HepG2 (cell line): ENCODE measurements at regions not wholly inside any gene's neighbourhood (a gene's known extent, or its start where the extent isn't known, plus 50 kb on each side); places are given as distances from the start of the nearest gene placed in this dataset.

Experiments
- ATAC-seq: fragments of 200-7000 bp; cut with Tn5 transposase; 3 replicates; pipeline ENCODE4 v1.9.1; 2020; ENCODE audit warnings: mild to moderate bottlenecking, moderate library complexity
- BruUV-seq: library from RNA; stranded (reverse); fragments of 400-500 nt; replicated peaks from 2 replicates; lab custom pipeline; 2021; lab: Mats Ljungman, UMichigan
- CTCF ChIA-PET: fragments of 300-600 bp; formaldehyde crosslinking; extraction: SDS; loops from one replicate; lab custom pipeline; 2021; ENCODE audit warnings: low total read pairs, inconsistent platforms, low intra/inter-chr PET ratio; lab: Yijun Ruan, JAX
- POLR2A ChIA-PET: fragments of 350-600 bp; sonication (Branson Sonifier 250); formaldehyde crosslinking; loops from one replicate; lab custom pipeline; 2020; ENCODE audit warnings: antibody characterized with exemption, inconsistent platforms; lab: Yijun Ruan, JAX
- DNase-seq: peaks from one replicate; pipeline ENCODE4 v3.0.0-alpha.2; 2015; ENCODE audit warnings: low spot score
- FAIRE-seq: peaks from 3 replicates; lab custom pipeline; 2011; peaks lifted over from hg19 to GRCh38; lab: Jason Lieb, UNC
- H2AFZ ChIP-seq: one replicate; pipeline ENCODE4 v1.6.1; 2011; ENCODE audit warnings: low read length, inconsistent platforms
- H3K27ac ChIP-seq: fragments of 300-600 bp; 3 replicates; pipeline ENCODE4 v1.8.0; 2011; ENCODE audit warnings: mixed run types, mild to moderate bottlenecking, mixed read lengths, low read length, inconsistent platforms; ENCODE audit not compliant: insufficient read depth; ENCODE audit errors: extremely low read length
- H3K27me3 ChIP-seq, 2 experiments: fragments of 200-600 bp in 1 of 2; 2 replicates in 1 of 2; 3 replicates in 1 of 2; pipeline versions ENCODE4 v1.6.0 to v1.8.0; 2011; ENCODE audit warnings: low read length in 2 of 2, mild to moderate bottlenecking in 2 of 2, moderate library complexity in 2 of 2, inconsistent platforms in 1 of 2; ENCODE audit not compliant: insufficient read depth in 2 of 2, control insufficient read depth in 1 of 2
- H3K36me3 ChIP-seq, 2 experiments: fragments of 200-600 bp in 1 of 2; replicated peaks in 1 of 2; 2 replicates in 1 of 2; 3 replicates in 1 of 2; pipeline versions ENCODE4 v1.5.1 to v1.8.0; 2011; ENCODE audit warnings: low read length in 2 of 2, inconsistent platforms in 1 of 2; ENCODE audit not compliant: insufficient read depth in 2 of 2, control insufficient read depth in 1 of 2
- H3K4me1 ChIP-seq: 2 replicates; pipeline ENCODE4 v1.5.1; 2012; ENCODE audit warnings: low read length, inconsistent platforms; ENCODE audit not compliant: insufficient read depth
- H3K4me2 ChIP-seq: 2 replicates; pipeline ENCODE4 v1.6.0; 2011; ENCODE audit warnings: low read depth, low read length, inconsistent platforms
- H3K4me3 ChIP-seq, 3 experiments: fragments of 200-600 bp in 1 of 3; sonication (generic), shearing (Covaris generic) in 1 of 3; replicated peaks in 1 of 3; 2 replicates each; pipeline ENCODE4 v1.5.1; 2011 to 2016; ENCODE audit warnings: low read length in 3 of 3, inconsistent platforms in 2 of 3, low read depth in 2 of 3, mild to moderate bottlenecking in 2 of 3, control low read depth in 1 of 3, mixed read lengths in 1 of 3; ENCODE audit not compliant: insufficient read depth in 1 of 3
- H3K79me2 ChIP-seq: one replicate; pipeline ENCODE4 v1.6.1; 2011; ENCODE audit warnings: low read length, inconsistent platforms; ENCODE audit not compliant: insufficient read depth
- H3K9ac ChIP-seq: 2 replicates; pipeline ENCODE4 v1.6.0; 2011; ENCODE audit warnings: mild to moderate bottlenecking, low read depth, low read length, inconsistent platforms; ENCODE audit not compliant: insufficient read depth
- H3K9me3 ChIP-seq: 2 replicates; pipeline ENCODE4 v1.5.1; 2012; ENCODE audit warnings: mild to moderate bottlenecking, low read length
- H4K20me1 ChIP-seq: 2 replicates; pipeline ENCODE4 v1.6.0; 2011; ENCODE audit warnings: inconsistent platforms, mild to moderate bottlenecking, low read length, moderate library complexity; ENCODE audit not compliant: insufficient read depth
- ATF7 ChIP-seq, 2 experiments: fragments of 450-650 bp in 1 of 2; sonication (generic) in 1 of 2; formaldehyde crosslinking in 1 of 2; IDR thresholded peaks; 2 replicates each; pipeline versions ENCODE4 v1.4.0 to v1.6.1; 2016 to 2020; ENCODE audit warnings: antibody characterized with exemption in 1 of 2, mild to moderate bottlenecking in 1 of 2, missing genetic modification reagents in 1 of 2
- HNF4A ChIP-seq: sonication (generic); formaldehyde crosslinking; IDR thresholded peaks from 2 replicates; pipeline ENCODE4 v1.4.0; 2020; ENCODE audit warnings: missing genetic modification reagents
- MAFF ChIP-seq: IDR thresholded peaks from 2 replicates; pipeline ENCODE4 v1.6.1; 2011; ENCODE audit warnings: low read depth, low read length, improper control_type of control experiment
- MAFK ChIP-seq, 2 experiments: IDR thresholded peaks in 1 of 2; conservative IDR thresholded peaks in 1 of 2; 2 replicates each; pipeline ENCODE4 v1.6.1; 2011; ENCODE audit warnings: improper control_type of control experiment in 2 of 2, low read length in 2 of 2
- MYNN ChIP-seq: sonication (generic); formaldehyde crosslinking; IDR thresholded peaks from 2 replicates; pipeline ENCODE4 v1.4.0; 2020; ENCODE audit warnings: mild to moderate bottlenecking, low read depth, missing genetic modification reagents
- NONO ChIP-seq, 2 experiments: fragments of 450-650 bp in 1 of 2; sonication (generic) in 1 of 2; formaldehyde crosslinking in 1 of 2; IDR thresholded peaks in 1 of 2; conservative IDR thresholded peaks in 1 of 2; 2 replicates each; pipeline versions ENCODE4 v1.6.1 to v1.8.0; 2017 to 2022; ENCODE audit warnings: mild to moderate bottlenecking in 1 of 2, missing genetic modification reagents in 1 of 2, moderate library complexity in 1 of 2
- SCMH1 ChIP-seq: sonication (generic); formaldehyde crosslinking; IDR thresholded peaks from 2 replicates; pipeline ENCODE4 v1.9.0; 2021; ENCODE audit warnings: missing genetic modification reagents, mild to moderate bottlenecking, borderline replicate concordance
- TBX2 ChIP-seq: sonication (generic); formaldehyde crosslinking; IDR thresholded peaks from 2 replicates; pipeline ENCODE4 v1.5.0; 2020; ENCODE audit warnings: missing genetic modification reagents, mild to moderate bottlenecking, borderline replicate concordance
- ZBTB3 ChIP-seq: sonication (generic); formaldehyde crosslinking; IDR thresholded peaks from 2 replicates; pipeline ENCODE4 v1.4.0; 2020; ENCODE audit warnings: low read depth, mild to moderate bottlenecking, moderate library complexity, missing genetic modification reagents, borderline replicate concordance
- ZFP82 ChIP-seq: sonication (generic); formaldehyde crosslinking; IDR thresholded peaks from 2 replicates; pipeline ENCODE4 v1.5.1; 2020; ENCODE audit warnings: mild to moderate bottlenecking, missing genetic modification reagents, borderline replicate concordance
- ZNF670 ChIP-seq: sonication (generic); formaldehyde crosslinking; IDR thresholded peaks from 2 replicates; pipeline ENCODE4 v1.8.0; 2022; ENCODE audit warnings: mild to moderate bottlenecking, missing genetic modification reagents, borderline replicate concordance
- WGBS: methylation state at CpG from one replicate; pipeline ENCODE4 v1.1.6; 2017; ENCODE audit warnings: low lambda C conversion rate; 5-methylcytosine and 5-hydroxymethylcytosine counted together
- in situ Hi-C: cut with HindIII; loops from 2 replicates; pipeline ENCODE4 v1.10.0; 2017; ENCODE audit warnings: low pct_unique_long_range_greater_than_20kb; ENCODE audit not compliant: extremely low pct_ligation_motif_present
- intact Hi-C: fragments of 100-400 bp; cut with micrococcal nuclease; formaldehyde crosslinking; loops from one replicate; pipeline ENCODE4 v1.10.0; 2022; ENCODE audit not compliant: unreplicated experiment
- TF ChIP-seq, protein P1 (sequence below): sonication (generic); formaldehyde crosslinking; IDR thresholded peaks from 2 replicates; pipeline ENCODE4 v1.8.1; 2023; ENCODE audit warnings: mild to moderate bottlenecking, missing genetic modification reagents
- TF ChIP-seq, protein P2 (sequence below): sonication (generic); IDR thresholded peaks from 2 replicates; pipeline ENCODE4 v1.6.1; 2016; ENCODE audit warnings: low read depth, borderline replicate concordance
- TF ChIP-seq, protein P3 (sequence below): sonication (generic); formaldehyde crosslinking; IDR thresholded peaks from 2 replicates; pipeline ENCODE4 v1.4.0; 2020; ENCODE audit warnings: missing genetic modification reagents

DNA sequence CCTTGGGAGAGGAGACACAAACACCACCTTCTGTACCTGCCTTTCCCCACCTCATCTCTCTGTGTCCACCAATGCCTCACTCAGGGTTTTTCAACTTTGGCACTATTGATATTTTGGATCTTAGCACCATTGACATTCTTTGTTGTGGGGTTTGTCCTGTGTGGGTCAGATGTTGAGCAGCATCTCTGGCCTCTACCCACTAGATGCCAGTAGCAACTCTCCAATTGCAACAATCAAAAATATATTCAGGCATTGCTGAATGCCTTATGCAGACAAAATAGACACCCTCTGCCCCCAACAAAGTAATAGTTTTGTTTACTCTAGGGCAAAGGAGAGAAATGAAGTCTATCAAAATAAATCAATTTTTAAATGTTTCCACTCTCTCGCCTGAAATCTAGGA lies 1384.3 kb upstream of the NXPH2 start:
- Histone ChIP-seq H3K9ac (no peak overlapping the region), H3K4me2 (no peak overlapping the region), H4K20me1 (no peaks in the 10 kb centered on the region), H3K27ac (no peak overlapping the region)
- 0% methylated on average over 1 of the region's 1 CpG for WGBS
- no peak for FAIRE-seq
- POLR2A ChIA-PET = no interaction called here
- no peak for ATAC-seq
- CTCF ChIA-PET = no interaction called here
- DNase-seq = no peak
- TF ChIP-seq HNF4A (CRISPR knock-in tag) (no peak), ZNF670 (CRISPR knock-in tag) (no peak), MYNN (no peak), ATF7 (IDR thresholded peaks at IDR 0.05) (no peak), ATF7 (CRISPR knock-in tag; IDR thresholded peaks at IDR 0.05) (no peak)
- TF ChIP-seq, protein P1, sequence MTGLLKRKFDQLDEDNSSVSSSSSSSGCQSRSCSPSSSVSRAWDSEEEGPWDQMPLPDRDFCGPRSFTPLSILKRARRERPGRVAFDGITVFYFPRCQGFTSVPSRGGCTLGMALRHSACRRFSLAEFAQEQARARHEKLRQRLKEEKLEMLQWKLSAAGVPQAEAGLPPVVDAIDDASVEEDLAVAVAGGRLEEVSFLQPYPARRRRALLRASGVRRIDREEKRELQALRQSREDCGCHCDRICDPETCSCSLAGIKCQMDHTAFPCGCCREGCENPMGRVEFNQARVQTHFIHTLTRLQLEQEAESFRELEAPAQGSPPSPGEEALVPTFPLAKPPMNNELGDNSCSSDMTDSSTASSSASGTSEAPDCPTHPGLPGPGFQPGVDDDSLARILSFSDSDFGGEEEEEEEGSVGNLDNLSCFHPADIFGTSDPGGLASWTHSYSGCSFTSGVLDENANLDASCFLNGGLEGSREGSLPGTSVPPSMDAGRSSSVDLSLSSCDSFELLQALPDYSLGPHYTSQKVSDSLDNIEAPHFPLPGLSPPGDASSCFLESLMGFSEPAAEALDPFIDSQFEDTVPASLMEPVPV (CRISPR knock-in tag) = no peak
- TF ChIP-seq, all 625 proteins: peak for 0
- Histone ChIP-seq H3K4me3 (no peak overlapping the region), H3K79me2 (no peaks in the 10 kb centered on the region), H3K27me3 (no peaks in the 10 kb centered on the region), H3K4me1 (no peaks in the 10 kb centered on the region), H2AFZ (no peak overlapping the region), H3K36me3 (no peaks in the 10 kb centered on the region), H3K9me3 (0 out of 2 replicates have a peak, but pooled peaks cover 3% of the 10 kb centered on the region)
- intact Hi-C loops (no loop called here), in situ Hi-C loops (no loop called here)
- no TSS peak for BruUV-seq

DNA sequence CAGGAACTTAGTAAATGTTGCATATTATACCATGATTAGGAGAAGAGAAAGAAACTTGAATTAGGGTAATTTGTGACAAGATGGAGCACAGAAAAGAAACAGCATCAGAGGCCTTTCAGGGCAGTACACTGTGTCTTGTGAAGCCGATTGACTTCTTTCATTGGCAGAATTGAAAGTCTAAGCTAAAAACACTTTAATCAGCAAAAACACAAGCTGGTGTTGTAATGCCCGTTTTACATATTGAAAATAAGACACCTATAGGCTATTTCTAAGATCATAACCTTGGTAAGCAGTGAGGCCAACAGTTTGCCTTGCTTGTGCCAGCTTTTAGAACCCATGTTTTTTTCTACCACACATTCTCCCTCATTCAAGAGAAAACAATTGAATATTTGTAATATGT lies 1378.1 kb upstream of the NXPH2 start:
- no peaks in the 10 kb centered on the region for H3K27me3 ChIP-seq
- in situ Hi-C loops = no loop called here
- H3K4me2 ChIP-seq = no peak overlapping the region
- no peak overlapping the region for H2AFZ ChIP-seq
- CTCF ChIA-PET = no interaction called here
- H4K20me1 ChIP-seq = no peaks in the 10 kb centered on the region
- FAIRE-seq (no peak), DNase-seq (no peak), ATAC-seq (no peak)
- no peak overlapping the region for H3K27ac ChIP-seq
- H3K36me3 ChIP-seq = no peaks in the 10 kb centered on the region
- intact Hi-C loops = no loop called here
- H3K79me2 ChIP-seq = no peaks in the 10 kb centered on the region
- WGBS = 7% methylated on average over 2 of the region's 2 CpGs
- H3K4me1 ChIP-seq = no peaks in the 10 kb centered on the region
- H3K9ac ChIP-seq = no peak overlapping the region
- H3K4me3 ChIP-seq = no peak overlapping the region
- 0 out of 2 replicates have a peak, but pooled peaks cover 3% of the 10 kb centered on the region for H3K9me3 ChIP-seq
- BruUV-seq = no TSS peak
- POLR2A ChIA-PET = no interaction called here
- TF ChIP-seq, protein P2, sequence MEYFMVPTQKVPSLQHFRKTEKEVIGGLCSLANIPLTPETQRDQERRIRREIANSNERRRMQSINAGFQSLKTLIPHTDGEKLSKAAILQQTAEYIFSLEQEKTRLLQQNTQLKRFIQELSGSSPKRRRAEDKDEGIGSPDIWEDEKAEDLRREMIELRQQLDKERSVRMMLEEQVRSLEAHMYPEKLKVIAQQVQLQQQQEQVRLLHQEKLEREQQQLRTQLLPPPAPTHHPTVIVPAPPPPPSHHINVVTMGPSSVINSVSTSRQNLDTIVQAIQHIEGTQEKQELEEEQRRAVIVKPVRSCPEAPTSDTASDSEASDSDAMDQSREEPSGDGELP = no peak
- peak; percentile 78 to 84 for TF ChIP-seq MAFK (conservative IDR thresholded peaks at IDR 0.05 in 1 of 2, IDR thresholded peaks at IDR 0.05 in 1 of 2; ENCODE audit: low read length in 2 of 2)
- TF ChIP-seq ZFP82 (CRISPR knock-in tag) = no peak
- TF ChIP-seq, protein P3, sequence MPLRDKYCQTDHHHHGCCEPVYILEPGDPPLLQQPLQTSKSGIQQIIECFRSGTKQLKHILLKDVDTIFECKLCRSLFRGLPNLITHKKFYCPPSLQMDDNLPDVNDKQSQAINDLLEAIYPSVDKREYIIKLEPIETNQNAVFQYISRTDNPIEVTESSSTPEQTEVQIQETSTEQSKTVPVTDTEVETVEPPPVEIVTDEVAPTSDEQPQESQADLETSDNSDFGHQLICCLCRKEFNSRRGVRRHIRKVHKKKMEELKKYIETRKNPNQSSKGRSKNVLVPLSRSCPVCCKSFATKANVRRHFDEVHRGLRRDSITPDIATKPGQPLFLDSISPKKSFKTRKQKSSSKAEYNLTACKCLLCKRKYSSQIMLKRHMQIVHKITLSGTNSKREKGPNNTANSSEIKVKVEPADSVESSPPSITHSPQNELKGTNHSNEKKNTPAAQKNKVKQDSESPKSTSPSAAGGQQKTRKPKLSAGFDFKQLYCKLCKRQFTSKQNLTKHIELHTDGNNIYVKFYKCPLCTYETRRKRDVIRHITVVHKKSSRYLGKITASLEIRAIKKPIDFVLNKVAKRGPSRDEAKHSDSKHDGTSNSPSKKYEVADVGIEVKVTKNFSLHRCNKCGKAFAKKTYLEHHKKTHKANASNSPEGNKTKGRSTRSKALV (CRISPR knock-in tag) = no peak
- no peak for TF ChIP-seq TBX2 (CRISPR knock-in tag)
- peak; percentile 77 for TF ChIP-seq MAFF
- no peak for TF ChIP-seq NONO (IDR thresholded peaks at IDR 0.05)
- TF ChIP-seq NONO (CRISPR knock-in tag; conservative IDR thresholded peaks at IDR 0.05) = no peak
- TF ChIP-seq SCMH1 (CRISPR knock-in tag) = no peak
- TF ChIP-seq ZBTB3 (CRISPR knock-in tag) = no peak
